ENCODE measurements at regions not wholly inside any gene's neighbourhood (a gene's known extent, or its start where the extent isn't known, plus 50 kb on each side); places are given as distances from the start of the nearest gene placed in this dataset.

- no peak overlapping the region for H3K56ac ChIP-seq (ENCODE audit: extremely low read depth, insufficient read depth, low read length)
- H4K8ac ChIP-seq (ENCODE audit: low read depth in 2 of 2, low read length in 2 of 2): no peak overlapping the region
- H4K5ac ChIP-seq (ENCODE audit: low read depth, low read length): no peak overlapping the region
- no peaks in the 10 kb centered on the region for H3K27me3 ChIP-seq (ENCODE audit: control insufficient read depth, insufficient read depth, low read length)
- H3K4ac ChIP-seq (ENCODE audit: low read depth, low read length): no peak overlapping the region
- dilution Hi-C loops (cut with HindIII; ENCODE audit: low sequenced_read_pairs, unreplicated experiment) (no loop called here), in situ Hi-C loops (cut with MboI; ENCODE audit: low sequenced_read_pairs) (no loop called here), intact Hi-C loops (cut with micrococcal nuclease) (no loop called here)
- WGBS, 2 experiments (ENCODE audit: extremely low coverage in 2 of 2, insufficient read length in 1 of 2): 59% methylated on average over 5 of the region's 11 CpGs; no CpG with 5 or more reads in 1 of the 2 experiments
- H2BK15ac ChIP-seq (ENCODE audit: low read depth, low read length): no peak overlapping the region
- no peak overlapping the region for H2AK5ac ChIP-seq (ENCODE audit: low read depth, low read length)
- no peak overlapping the region for H3K23ac ChIP-seq (ENCODE audit: low read depth, low read length)
- no peak overlapping the region for H3K4me3 ChIP-seq (ENCODE audit: insufficient read depth, low read depth, low read length)
- CTCF ChIA-PET: no interaction called here
- BruUV-seq (replicated peaks): no TSS peak
- ATAC-seq (ENCODE audit: low read depth): no peak
- H3K9me1 ChIP-seq (ENCODE audit: insufficient read depth, low read length): no peaks in the 10 kb centered on the region
- peaks cover 36% of the 10 kb centered on the region for H3K9me3 ChIP-seq (ENCODE audit: control insufficient read depth, insufficient read depth, low read length)
- no peak overlapping the region for H2BK5ac ChIP-seq (ENCODE audit: low read depth, low read length, poor library complexity, severe bottlenecking)
- no peak for DNase-seq
- no peak overlapping the region for H3K27ac ChIP-seq (ENCODE audit: insufficient read depth, low read length)
- no peak overlapping the region for H3K9ac ChIP-seq (ENCODE audit: low read depth, low read length)
- H2AK9ac ChIP-seq (replicated peaks; ENCODE audit: low read depth, low read length, poor library complexity): peak overlapping the region; percentile 42
- H2BK20ac ChIP-seq (ENCODE audit: low read depth, low read length): no peak overlapping the region
- no peak overlapping the region for H2AFZ ChIP-seq (replicated peaks; ENCODE audit: low read length, poor library complexity)
- H3K18ac ChIP-seq (ENCODE audit: low read depth, low read length): no peak overlapping the region
- TF ChIP-seq RCOR1 (IDR thresholded peaks at IDR 0.05; ENCODE audit: insufficient replicate concordance, low read length) (no peak), SMC3 (IDR thresholded peaks at IDR 0.05; ENCODE audit: low read depth, low read length) (no peak), MAZ (IDR thresholded peaks at IDR 0.05; ENCODE audit: borderline replicate concordance, low read depth, low read length) (no peak), MAFK (IDR thresholded peaks at IDR 0.05; ENCODE audit: low read depth, low read length) (no peak), BHLHE40 (IDR thresholded peaks at IDR 0.05; ENCODE audit: low read depth, low read length) (no peak), FOS (IDR thresholded peaks at IDR 0.05; ENCODE audit: low read depth, low read length) (no peak), CHD1 (IDR thresholded peaks at IDR 0.05; ENCODE audit: low read depth, low read length) (no peak), RAD21 (IDR thresholded peaks at IDR 0.05; ENCODE audit: low read length) (no peak), CTCF (conservative IDR thresholded peaks at IDR 0.05; ENCODE audit: low read depth, low read length) (no peak), RFX5 (IDR thresholded peaks at IDR 0.05; ENCODE audit: low read depth, low read length) (no peak), USF2 (IDR thresholded peaks at IDR 0.05; ENCODE audit: low read depth, low read length) (no peak), ELK1 (IDR thresholded peaks at IDR 0.05; ENCODE audit: borderline replicate concordance, low read depth, low read length) (no peak), POLR2A (IDR thresholded peaks at IDR 0.05; ENCODE audit: low read depth, low read length) (no peak), CEBPB (IDR thresholded peaks at IDR 0.05; ENCODE audit: low read depth, low read length) (no peak), NFE2L2 (IDR thresholded peaks at IDR 0.05; ENCODE audit: low read depth, low read length) (no peak), MXI1 (IDR thresholded peaks at IDR 0.05; ENCODE audit: borderline replicate concordance, low read depth, low read length) (no peak)
- no peak overlapping the region for H2BK120ac ChIP-seq (ENCODE audit: low read depth, low read length)
- no peak overlapping the region for H4K91ac ChIP-seq (ENCODE audit: insufficient read depth, low read depth, low read length)
- H3K36me3 ChIP-seq (ENCODE audit: control insufficient read depth, insufficient read depth, low read length): no peaks in the 10 kb centered on the region
- H3K14ac ChIP-seq (replicated peaks; ENCODE audit: low read depth, low read length): no peak overlapping the region
- H4K20me1 ChIP-seq (ENCODE audit: insufficient read depth, low read length): no peaks in the 10 kb centered on the region
- POLR2A ChIA-PET (ENCODE audit: unreplicated experiment): no interaction called here
- no peak overlapping the region for H3K4me2 ChIP-seq (ENCODE audit: low read depth, low read length)
- H3K79me1 ChIP-seq (ENCODE audit: low read depth in 1 of 2, low read length in 2 of 2): no peaks in the 10 kb centered on the region
- no peaks in the 10 kb centered on the region for H3K4me1 ChIP-seq (ENCODE audit: control insufficient read depth, insufficient read depth, low read length)
These were observed 1343.8 kb downstream of the TBC1D22A start for GRCh38 chr22:48106215-48106614.

Measured in IMR-90 (cell line).